Fibroblast of the aortic adventitia (primary cell): ENCODE measurements at regions not wholly inside any gene's neighbourhood (a gene's known extent, or its start where the extent isn't known, plus 50 kb on each side); places are given as distances from the start of the nearest gene placed in this dataset.

Experiments used
- DNase-seq: peaks from one replicate; pipeline ENCODE4 v3.0.0-alpha.2; 2010; ENCODE audit warnings: low read depth
- H3K4me3 ChIP-seq: 2 replicates; pipeline ENCODE4 v1.5.1; 2011; ENCODE audit warnings: low read depth, mild to moderate bottlenecking, control low read depth, low read length, moderate library complexity
- CTCF ChIP-seq: IDR thresholded peaks from 2 replicates; pipeline ENCODE4 v1.5.1; 2011; ENCODE audit warnings: mild to moderate bottlenecking, low read length, control low read depth, inconsistent platforms; ENCODE audit not compliant: insufficient read depth

DNA sequence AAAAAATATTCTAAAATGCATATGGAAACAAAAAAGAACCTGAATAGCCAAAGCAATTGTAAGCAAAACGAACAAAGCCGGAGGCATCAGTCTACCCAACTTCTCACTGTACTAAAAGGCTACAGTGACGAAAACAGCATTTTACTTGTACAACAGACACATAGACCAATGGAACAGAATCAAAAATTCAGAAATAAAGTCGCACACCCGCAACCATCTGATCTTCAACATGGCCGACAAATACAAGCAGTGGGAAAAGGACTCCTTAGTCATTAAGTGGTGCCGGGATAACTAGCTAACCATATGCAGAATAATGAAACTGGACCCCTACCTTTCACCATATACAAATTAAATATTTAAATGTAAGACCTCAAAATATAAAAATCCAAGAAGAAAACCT, 203.9 kb upstream of the PPFIA2 start:
- DNase-seq, result no peak
- no peak for TF ChIP-seq CTCF
- no peak overlapping the region for H3K4me3 ChIP-seq

DNA sequence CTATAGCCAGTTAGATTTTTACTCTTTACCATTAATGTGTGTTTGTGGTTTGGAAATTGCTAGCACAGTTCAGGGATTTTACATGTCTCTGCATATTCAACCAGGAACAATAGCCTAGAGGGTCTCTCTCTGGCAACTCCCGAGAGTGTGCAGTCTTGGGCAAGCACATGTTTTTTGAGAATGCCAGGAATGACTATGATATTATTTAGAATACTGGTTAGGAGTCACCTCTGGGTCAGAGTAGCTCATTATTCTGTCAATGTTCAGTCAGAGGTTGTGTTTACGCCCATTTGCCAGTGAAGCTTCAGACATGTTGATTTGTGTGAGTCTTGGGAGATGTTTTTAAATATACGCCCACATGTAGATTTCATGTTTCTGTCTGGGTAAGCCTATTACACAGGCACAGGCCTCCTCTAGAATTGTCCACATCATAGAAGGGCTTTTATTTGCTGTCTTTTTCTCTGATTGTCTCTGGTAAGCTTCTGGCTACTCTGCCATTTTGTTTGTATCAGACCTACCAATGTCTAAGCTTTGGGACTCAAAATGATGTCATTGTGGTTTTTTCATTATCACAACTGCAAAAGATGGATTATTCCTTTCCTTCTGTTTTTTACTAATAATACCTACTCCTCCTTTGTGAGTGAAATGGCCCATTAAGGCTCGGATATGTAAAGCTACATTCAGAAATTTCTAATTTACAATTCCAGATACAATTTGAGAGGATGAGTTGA, 203.1 kb upstream of the PPFIA2 start:
- H3K4me3 ChIP-seq, result no peak overlapping the region
- DNase-seq, result no peak
- TF ChIP-seq CTCF, result no peak

GRCh38 chr12:81958406-81958805, 199.3 kb upstream of the PPFIA2 start:
- no peak for TF ChIP-seq CTCF
- DNase-seq, result no peak
- no peak overlapping the region for H3K4me3 ChIP-seq

DNA sequence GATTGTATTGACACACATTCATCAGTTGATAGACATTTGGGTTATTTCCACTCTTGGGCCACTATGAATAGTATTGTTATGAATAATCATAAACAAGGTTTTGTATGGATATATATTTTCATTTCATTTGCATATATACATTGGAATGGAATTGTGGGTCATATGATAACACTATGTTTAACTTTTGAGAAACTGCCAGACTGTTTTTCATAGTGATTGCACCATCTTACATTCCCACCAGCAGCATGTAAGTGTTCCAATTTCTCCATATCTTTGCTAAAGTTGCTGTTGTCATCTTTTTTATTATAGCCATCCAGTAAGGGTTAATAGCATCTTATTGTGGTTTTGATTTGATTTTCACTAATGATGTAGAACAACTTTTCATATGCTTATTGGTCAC, 198.5 kb upstream of the PPFIA2 start:
- H3K4me3 ChIP-seq, result no peak overlapping the region
- no peak for DNase-seq

GRCh38 chr12:81956468-81956860, 197.3 kb upstream of the PPFIA2 start:
- H3K4me3 ChIP-seq, result no peak overlapping the region
- no peak for TF ChIP-seq CTCF
- no peak for DNase-seq

More for the DNA sequence above, 198.5 kb upstream of the PPFIA2 start:
- TF ChIP-seq CTCF, result no peak

DNA sequence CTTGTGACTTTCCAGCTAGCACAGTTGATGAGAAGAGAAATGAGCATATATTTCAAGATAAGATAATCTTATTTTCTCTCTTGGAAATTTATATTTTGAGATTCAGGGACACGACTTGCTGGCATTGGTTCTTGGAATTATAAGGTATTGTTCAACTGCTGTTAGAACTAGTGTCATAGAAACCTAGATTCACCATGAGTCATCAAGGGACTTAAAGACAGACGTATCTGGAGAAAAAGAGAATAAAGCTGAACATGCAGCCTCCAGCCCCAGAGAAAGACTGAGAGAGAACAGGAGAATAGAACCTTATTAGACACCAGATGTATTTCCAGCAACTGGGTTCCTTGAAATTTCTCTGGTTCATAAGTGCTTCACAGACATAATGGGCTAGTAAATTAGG, 194.4 kb upstream of the PPFIA2 start:
- H3K4me3 ChIP-seq, result no peak overlapping the region
- no peak for TF ChIP-seq CTCF
- no peak for DNase-seq

- no peak for TF ChIP-seq CTCF
- DNase-seq, result no peak
These were observed 191.7 kb upstream of the PPFIA2 start for GRCh38 chr12:81950871-81951270.

More at GRCh38 chr12:81950871-81951270, 191.7 kb upstream of the PPFIA2 start:
- no peak overlapping the region for H3K4me3 ChIP-seq
